ENCODE measurements at regions not wholly inside any gene's neighbourhood (a gene's known extent, or its start where the extent isn't known, plus 50 kb on each side); places are given as distances from the start of the nearest gene placed in this dataset.

DNA sequence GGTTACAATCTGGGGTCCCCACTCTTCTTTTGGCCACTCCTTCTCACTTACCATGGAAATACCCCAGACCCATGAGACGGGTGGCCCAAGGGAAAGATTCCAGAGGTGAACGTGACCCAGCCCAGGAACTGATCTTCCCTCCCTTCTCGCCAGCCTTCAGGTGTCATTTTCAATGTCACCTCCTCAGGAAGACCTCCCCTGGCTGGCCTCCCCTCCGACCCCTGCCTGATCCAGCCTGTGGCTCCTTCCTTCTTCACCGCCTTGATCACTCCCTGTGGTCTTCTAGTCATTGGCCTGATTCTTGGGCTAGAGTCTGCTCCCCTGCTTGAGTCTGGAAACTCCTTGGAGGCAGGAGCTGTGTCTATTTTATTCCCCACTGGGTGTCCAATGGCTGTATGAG is 146.1 kb downstream of the SMAD6 start:
- no peak for DNase-seq (ENCODE audit: low read depth in 2 of 3, low spot score in 2 of 3)

DNA sequence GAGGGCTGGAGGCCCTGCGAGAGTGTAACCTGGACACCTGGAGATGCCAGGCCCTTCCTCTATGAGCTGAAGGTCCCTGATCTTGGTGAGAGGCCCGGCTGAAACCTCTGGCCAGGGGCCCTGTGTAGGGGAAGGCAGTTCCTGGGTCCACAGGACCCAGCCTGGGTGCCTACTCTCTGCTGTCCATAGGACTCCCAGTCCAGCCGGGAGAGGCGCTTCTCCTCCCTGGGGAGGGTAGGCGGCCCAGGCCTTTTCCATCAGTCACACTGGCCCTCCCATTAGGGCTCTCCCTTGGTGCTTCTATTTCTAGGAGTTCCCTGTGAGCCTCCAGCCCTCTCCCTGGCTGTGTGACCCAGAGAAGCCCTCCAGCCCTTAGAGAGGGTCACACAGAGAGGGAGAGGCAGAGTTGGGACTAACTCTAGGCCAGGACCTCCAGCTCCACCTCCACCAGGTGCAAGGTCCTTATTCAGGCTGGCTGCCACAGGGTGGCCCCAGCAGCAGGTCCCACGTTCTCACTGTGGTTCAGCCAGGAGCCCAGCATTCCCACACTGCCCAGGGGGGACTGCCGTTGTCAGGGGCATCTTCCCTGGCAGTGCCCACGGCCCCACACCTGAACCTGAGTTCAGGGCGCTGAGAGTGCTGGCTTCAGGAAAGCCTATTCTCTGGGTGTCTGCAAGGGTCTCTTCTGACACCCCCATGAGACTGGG is 146.8 kb downstream of the SMAD6 start:
- no peak for DNase-seq (ENCODE audit: low read depth in 2 of 3, low spot score in 2 of 3)

DNA sequence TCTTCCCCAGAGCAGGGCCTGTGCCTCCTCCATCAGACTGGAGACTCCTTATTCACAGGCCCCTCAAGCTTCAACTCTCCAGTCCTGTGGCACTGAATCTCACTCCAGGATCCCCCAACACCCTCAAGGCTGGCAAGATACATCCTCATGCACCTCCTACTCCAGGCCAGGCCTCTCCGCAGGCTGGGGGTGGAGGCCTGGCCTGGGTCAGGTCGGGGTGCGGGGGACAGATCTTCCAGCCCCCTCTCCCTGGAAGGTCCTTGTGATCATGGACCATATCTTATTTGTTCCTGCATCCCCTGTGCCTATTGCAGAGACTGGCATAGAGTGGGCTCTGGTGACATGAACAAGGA is 147.3 kb downstream of the SMAD6 start:
- DNase-seq (ENCODE audit: low read depth in 2 of 3, low spot score in 2 of 3): no peak

DNA sequence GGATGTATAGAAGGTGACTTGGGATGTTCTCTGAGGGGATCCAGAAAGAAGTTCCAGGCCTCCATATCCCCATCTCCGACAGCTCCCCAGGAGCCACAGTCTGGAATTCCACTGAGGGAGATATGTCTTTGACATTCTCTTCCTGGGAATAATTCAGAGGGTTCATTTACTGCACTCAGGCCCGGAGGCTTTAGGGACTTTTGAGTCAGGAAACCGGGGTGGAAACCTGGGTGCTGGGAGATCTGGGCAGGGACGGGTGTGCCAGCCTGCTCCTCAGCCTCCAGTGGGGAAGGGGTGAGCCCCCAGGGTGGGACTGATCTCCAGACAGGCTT is 147.7 kb downstream of the SMAD6 start:
- DNase-seq (ENCODE audit: low read depth in 2 of 3, low spot score in 2 of 3): no peak

DNA sequence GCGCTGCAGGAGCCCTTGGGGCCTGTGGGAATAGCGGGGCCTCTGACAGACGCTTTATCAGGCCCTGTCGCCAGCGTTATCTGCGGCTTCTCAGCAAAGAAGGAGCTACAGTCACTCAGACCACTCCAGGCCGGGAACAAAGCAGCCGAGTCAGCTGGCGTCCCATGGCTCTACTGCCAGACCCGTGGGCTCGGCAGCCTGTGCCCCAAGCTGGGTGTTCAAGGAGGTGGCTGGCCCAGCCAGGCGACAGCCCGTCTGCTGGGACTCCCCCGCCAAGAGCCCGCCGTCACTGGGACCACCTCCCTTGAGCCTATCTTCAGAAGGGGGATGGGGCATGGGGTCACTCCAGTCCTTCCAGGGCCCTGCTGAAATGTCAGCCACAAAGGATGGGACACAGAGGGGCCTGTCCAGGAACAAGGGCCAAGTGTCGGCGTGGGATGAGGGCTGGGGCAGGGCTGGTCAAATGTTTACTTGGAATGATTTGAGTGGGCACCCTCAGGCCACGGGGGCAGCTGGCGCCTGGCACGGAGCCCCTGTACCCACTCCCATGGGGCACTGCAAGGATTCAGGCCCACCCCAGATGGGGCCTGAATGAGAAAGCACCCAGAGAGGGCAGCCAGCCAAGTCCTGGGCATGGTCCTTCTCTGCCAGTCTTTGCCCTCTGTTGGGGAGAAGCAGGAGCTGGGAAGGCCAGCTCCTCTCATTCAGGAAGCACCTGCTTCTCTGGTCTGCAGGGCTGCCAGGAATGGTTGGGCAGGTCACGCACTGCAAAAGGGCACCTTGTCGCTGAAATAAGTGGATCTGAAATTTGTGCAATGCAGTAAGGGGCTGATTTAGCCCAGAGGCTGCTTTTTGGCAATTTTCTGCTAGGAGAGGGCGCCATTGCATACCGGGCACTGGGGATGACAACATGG is 148.3 kb downstream of the SMAD6 start:
- DNase-seq (ENCODE audit: low read depth in 2 of 3, low spot score in 2 of 3): no peak

DNA sequence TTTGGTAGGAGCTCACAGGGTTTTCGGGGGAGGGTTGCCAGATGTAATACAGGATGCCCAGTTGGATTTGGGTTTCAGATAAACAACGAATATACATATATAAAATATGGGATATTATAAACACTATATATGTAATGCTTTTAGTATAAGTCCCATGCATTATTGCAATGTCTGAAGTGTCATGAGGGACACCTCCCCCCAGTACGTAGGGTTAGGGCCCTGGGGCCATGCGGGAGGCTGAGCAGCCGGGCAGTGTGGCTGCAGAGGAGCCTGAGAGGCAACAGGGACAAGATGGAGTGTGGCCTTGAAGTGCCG is 148.9 kb downstream of the SMAD6 start:
- DNase-seq (ENCODE audit: low read depth in 2 of 3, low spot score in 2 of 3): no peak

DNA sequence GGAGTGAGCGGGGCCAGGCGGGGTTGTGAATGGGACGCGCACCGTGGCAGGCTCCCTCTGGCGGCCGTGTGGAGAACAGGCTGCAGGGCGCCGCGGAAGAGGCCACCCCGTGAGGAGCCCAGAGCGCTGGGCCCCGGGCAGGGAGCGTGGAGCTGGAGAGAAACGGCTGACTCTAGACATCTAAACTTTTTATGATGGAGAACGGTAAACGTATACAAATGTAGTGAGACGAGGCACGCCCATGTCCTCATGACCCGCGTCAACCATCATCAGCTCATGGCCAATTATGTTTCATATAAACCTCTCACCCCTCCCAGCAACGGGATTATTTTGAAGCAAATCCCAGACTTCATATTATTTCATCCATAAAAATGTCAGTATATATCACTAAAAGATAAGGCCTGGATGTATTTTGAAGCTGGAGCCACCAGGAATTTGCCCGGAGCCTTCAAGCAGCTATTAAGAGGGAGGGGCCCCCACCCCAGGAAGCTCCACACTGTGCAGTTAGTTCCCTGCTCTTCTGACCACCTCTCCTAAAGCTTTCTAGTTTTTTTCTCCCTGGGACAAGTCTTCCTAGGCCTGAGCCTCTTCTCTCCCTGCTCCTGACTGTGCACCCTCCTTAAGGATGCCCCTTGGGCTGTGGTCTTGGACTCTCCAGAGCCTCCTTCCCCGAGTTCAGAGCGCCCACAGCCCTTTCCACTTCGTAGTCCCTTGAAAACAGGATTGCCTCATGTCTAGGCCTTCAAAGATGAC is 149.5 kb downstream of the SMAD6 start:
- peak; percentile 40 to 71 (median 64) for DNase-seq (ENCODE audit: low read depth in 2 of 3, low spot score in 2 of 3)

DNA sequence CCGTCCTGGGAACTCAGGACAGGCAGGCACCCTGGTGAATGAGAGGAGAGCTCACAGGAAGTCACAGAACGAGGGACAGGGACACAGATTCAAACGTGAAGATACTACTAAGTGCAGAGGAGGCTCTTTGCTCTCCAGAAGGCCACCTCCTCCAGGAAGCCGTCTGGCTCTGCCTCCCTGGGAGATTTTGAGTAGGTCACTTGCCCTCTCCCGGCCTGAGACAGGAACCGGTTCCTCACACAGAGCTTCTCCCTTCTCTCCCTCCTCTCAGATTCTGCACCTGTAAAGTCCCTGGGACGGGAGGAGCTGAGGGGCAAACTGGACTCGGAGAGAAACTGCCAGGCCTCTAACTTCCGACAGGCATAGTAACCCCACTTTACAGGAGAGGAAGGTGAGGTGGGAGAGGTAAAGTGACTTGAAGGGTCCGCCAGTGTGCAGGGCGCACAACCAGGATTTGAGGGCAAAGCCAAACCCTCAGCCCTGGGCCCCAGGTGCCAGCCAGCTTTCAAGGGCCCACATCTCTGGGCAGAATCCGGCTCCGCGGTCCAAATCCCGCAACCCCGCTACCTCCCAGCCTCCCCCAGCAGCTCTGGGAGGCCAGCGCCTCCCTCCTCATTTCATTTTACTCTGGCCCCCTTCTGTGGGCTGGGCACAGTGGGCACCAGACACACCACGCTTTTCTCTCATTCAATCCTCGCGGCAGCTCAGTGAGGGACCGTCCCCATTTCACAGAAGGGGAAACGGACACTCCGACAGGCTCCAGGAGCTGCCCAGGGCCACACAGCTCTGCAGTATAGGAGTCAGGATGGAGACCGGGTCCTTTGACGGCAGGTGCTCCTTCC is 150.2 kb downstream of the SMAD6 start:
- DNase-seq (ENCODE audit: low read depth in 2 of 3, low spot score in 2 of 3): no peak

DNA sequence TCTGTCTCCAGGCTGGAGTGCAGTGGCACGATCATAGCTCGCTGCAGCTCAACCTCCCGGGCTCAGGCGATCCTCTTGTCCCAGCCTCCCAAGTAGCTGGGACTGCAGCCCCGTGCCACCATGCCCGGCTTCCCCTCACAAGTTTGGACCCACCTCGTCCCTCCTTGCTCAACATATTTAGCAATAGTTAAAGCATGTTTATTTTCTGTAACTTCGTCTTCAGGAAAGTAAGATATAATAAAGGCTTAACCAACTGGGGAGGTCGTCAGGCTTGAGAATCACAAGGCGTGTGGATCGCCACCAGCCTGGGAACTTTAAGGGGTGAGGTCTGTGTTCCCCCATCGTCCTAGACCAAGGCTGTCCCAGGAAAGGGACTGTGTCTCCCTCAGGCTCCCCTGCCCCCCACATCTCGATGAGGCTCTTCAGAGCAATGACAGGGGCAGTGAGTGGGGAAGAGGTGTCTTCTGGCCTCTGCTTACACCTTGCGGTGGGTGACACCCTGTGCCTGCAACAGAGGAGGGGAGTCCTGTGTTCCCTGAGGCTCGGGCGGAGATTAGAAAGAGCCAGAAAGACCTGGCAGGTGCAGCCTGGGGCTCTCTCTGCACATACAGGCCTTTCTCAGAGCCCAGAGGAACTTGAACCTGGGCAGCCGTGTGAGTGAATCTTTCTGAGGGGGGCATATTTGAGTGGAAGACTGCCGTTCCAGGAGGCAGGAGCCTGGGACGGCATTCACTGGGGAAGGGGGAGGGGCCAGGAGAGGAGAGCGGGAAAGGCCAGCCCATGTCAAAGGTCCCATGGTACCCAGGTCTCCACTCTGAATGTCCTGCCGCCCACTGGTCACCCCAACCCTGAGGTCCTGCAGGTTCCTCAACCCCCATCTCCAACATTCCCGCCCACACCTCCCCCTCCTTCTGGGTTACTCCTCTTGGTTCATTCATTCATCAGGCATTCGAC is 152.3 kb downstream of the SMAD6 start:
- no peak for DNase-seq (ENCODE audit: low read depth in 2 of 3, low spot score in 2 of 3)

DNA sequence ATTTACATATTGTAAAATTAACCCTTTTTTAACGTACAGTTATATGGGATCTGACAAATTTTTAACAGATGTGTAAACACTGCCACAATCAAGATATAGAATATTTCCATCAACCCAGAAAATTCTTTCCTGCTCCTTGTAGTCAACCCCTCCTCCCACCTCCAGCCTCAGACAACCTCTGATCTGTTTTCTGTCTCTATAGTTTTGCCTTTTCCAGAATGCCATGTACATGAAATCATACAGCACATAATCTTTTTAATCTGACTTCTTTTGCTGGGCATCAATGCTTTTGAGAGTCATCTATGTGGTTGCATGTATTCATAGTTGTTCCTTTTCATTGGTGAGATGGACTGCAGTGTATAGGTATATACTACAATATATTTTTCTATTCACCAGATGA is 153.0 kb downstream of the SMAD6 start:
- no peak for DNase-seq (ENCODE audit: low read depth in 2 of 3, low spot score in 2 of 3)

DNA sequence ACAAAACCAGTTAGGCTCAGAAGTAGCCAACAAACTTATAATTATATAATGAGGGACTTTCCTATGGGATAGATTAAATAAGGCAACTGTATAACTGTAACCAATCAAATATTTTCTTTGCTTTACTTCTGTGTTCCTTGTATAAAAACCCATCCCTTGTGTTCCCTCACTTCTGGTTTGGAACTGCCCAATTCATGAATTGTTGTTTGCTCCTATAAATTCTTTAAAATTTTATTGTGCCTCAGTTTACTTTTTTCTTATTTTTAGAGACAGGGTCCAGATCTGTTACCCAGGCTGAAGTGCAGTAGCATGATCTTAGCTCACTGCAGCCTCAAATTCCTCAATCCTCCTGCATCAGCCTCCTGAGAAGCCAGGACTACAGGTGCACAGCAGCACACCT is 155.7 kb downstream of the SMAD6 start:
- no peak for DNase-seq (ENCODE audit: low read depth in 2 of 3, low spot score in 2 of 3)

DNA sequence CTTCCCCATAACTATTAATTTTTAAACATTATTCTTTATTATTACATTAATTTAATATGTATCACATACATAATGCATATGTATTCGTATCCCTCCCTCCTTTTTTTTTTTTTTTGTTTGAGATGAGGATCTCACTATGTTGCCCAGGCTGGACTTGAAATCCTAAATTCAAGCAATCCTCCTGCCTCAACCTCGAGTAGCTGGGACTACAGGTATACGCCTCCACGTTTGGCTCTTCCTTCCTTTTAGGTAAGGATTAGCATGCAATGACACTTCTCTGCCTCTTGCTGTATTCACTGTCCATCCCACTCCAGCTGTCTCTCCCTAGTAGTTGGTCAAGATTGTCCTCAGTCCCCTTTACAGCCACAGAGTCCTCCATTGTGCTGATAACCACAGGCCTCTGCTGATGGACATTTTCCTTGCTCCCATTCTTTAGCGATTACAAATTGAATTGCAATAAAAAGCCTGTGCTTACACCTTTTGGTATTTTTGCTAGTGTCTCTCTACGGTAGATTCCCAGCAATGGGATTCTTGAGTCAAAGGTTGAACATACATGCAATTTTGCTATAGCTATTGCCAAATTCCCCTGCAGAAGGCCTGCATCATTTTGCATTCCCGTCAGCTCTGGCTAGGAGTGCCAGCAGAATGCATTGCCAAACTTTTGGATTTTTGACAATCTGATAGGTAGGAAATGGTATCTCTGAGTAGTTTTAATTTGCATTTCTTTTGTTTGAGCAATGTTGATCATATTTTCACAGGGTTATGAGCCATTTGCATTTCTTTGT is 156.6 kb downstream of the SMAD6 start:
- DNase-seq (ENCODE audit: low read depth in 2 of 3, low spot score in 2 of 3): no peak

DNA sequence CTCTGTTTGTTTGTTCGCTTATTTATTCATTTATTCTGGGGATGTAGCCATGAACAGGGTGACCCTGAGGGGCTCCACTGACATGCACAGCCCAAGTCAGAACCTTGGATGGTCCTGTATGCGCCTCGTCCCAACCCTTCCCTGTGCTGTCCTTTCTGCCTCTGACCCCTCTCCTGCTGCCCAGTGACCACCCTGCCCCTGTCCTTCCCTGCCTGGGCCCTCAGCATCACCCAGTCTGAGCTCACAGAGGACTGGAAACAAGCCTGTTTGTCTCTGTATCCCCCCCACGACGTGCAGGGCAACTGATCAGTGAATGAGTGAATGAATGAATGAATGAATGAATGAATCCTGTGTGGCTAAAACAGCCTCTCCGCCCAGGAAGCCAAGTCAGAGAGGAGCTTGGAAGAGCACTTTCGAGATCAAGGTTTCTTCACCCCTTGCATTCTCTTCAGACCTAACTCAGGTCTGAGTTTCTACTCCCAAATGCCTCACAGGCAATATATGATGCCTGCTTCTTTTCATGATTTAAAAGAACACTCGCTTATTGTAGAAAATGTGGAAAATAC is 157.7 kb downstream of the SMAD6 start:
- no peak for DNase-seq (ENCODE audit: low read depth in 2 of 3, low spot score in 2 of 3)

DNA sequence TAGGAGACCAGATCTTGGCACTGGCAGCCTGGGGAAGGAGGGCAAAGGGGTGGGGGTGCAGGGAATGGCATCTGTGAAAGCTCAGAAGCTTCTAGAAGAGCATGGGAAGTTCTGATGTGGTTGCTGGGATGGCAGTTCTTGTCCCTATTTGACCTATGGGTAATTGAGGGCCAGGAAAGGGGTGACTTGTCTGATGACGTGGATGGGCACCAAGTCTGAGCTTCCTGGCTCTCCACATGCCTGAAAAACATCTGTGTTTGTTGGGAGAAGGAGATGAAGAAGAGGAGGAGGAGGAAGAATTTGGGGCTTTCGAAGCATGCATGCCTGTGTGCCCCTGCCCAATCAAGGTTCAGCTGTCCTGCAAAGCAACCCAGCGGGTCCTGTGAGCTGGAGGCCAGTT is 158.8 kb downstream of the SMAD6 start:
- DNase-seq (ENCODE audit: low read depth in 2 of 3, low spot score in 2 of 3): no peak

DNA sequence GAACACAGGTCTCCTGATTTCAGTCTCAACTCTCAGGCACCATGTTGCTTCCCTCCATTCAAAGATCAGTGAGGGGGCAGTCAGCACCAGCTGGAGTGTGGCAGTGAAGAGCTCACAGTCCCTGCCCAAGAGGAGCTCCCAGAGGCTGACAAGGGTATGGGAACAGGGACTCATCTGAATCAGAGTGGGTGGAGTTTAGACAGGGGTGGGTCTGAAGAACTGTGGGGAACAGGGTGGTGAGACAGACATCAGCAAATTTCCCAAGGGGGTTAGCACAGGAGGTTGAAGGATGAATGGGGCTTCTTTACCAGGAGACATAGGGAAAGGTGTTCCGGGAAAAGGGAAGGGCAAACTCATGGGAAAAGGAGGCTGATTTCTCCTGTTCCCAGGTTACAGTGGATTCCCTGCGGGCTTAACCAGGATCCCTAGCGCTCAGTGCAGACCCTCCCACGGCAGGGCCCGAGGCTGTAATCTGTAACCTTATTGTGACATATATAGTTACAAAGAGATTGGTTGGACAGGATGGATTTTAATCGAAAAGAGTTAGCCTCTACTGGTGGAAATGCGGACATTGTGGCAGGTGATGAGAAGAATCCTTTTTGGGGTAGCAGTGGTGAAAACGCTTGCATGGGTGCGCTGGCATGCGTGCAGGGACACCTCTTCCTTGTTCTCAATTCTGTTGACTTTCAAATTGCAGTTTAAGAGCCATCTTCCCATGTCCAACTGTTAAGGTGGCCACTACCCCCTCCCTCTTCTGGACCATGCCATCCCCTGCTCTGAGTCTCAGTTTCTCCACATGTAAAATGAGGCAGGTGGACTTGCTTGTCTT is 160.3 kb downstream of the SMAD6 start:
- no peak for DNase-seq (ENCODE audit: low read depth in 2 of 3, low spot score in 2 of 3)

DNA sequence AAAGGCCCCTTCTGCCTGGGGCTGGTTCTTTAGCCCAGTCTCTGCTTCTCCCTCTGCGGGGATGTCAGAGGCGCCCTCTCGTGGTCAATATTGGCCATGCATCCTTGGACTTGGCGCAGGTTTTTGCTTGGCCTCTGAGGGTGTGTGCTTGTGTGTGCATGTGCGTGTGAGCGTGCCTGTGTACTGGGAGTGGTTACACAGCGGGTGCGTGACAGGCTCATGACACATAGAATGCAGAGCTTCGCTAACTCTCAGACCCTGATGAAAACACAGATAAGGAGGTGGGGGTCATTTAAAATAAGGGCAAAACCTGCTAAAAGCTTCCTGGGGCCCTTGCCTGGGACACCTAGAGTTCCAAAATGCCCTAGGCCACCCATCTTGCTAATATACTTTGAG is 160.9 kb downstream of the SMAD6 start:
- peak; percentile 52 to 76 (median 58) for DNase-seq (ENCODE audit: low read depth in 2 of 3, low spot score in 2 of 3)

DNA sequence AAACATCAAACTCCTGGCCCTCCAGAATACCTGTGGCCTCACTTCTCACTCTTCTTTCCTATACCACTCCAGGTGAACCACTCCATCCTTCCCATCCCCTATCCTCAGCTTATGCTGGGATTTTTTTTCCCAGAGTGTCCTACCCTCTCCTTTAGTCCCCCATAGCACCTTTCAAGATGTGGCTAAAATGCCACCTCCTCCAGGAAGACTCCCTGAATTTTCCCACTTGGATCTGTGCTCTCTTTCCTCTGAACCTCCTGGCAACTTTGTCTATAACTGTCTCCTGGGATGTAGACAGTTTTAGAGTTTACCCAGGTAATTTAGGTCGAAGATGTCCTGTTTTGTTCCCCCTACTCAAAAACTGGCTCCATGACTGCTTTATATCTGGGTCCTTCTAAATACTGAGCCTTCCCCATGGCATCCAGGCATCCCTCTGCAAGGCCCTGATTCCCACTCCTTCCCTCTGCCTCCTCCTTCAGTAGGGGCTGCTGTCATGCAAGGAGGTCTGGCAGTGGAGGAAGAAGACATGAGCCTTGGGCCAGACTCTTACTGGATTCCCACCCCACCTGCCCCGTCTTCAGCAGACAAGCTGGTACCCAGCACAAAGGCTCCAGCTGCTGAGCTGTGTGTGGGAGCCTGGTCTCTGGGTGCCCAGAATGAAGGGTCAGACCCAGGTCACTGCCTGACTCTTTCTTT is 161.5 kb downstream of the SMAD6 start:
- DNase-seq (ENCODE audit: low read depth in 2 of 3, low spot score in 2 of 3): no peak
